ENCODE measurements at regions not wholly inside any gene's neighbourhood (a gene's known extent, or its start where the extent isn't known, plus 50 kb on each side); places are given as distances from the start of the nearest gene placed in this dataset.

- no peak for TF ChIP-seq ZNF462 (CRISPR knock-in tag; IDR thresholded peaks at IDR 0.05)
- no peak for TF ChIP-seq POLR2AphosphoS5 (IDR thresholded peaks at IDR 0.05; ENCODE audit: low read depth)
- no peak for TF ChIP-seq EZH2phosphoT487 (IDR thresholded peaks at IDR 0.05; ENCODE audit: unreplicated experiment)
- TF ChIP-seq ZNF331 (CRISPR knock-in tag; IDR thresholded peaks at IDR 0.05; ENCODE audit: low read depth): no peak
Observed at GRCh38 chr21:17668479-17669140, 55.9 kb upstream of the BTG3 start (continued).

GRCh38 chr21:17667256-17667655, 54.6 kb upstream of the BTG3 start:
- Mint-ChIP-seq H3K27me3 (ENCODE audit: insufficient read depth, low read depth, poor library complexity) (peaks cover 4% of the 10 kb centered on the region), H3K4me1 (peaks cover 16% of the 10 kb centered on the region), H3K27ac (no peak overlapping the region), H3K4me3 (no peak overlapping the region), H3K36me3 (ENCODE audit: low read depth) (peaks cover 4% of the 10 kb centered on the region; the same call in 1 of the 3 replicates), H3K9me3 (peaks cover 8% of the 10 kb centered on the region)
- no peaks in the 10 kb centered on the region for H3K79me2 ChIP-seq (replicated peaks; ENCODE audit: insufficient read depth)
- peak overlapping the region; percentile 88; the same call in 1 of the 2 replicates for H2AFZ ChIP-seq
- H3K4me2 ChIP-seq: no peak overlapping the region
- no peak overlapping the region for H3K4me3 ChIP-seq
- ATAC-seq: no peak
- H3K36me3 ChIP-seq (ENCODE audit: insufficient read depth): no peaks in the 10 kb centered on the region; the same call in 1 of the 2 replicates
- H3K27me3 ChIP-seq (ENCODE audit: insufficient read depth): no peaks in the 10 kb centered on the region
- H3K9me2 ChIP-seq (ENCODE audit: insufficient read depth): peaks cover 5% of the 10 kb centered on the region
- H4K20me1 ChIP-seq (replicated peaks; ENCODE audit: insufficient read depth): no peaks in the 10 kb centered on the region
- H3F3A ChIP-seq (replicated peaks; ENCODE audit: low read depth): no peaks in the 10 kb centered on the region
- DNase-seq (ENCODE audit: low spot score): no peak
- H3K4me1 ChIP-seq (ENCODE audit: insufficient read depth): peaks cover 8% of the 10 kb centered on the region; the same call in 1 of the 2 replicates
- no peak overlapping the region for H3K27ac ChIP-seq (ENCODE audit: low read depth)
- no peak for TF ChIP-seq ETS1 (IDR thresholded peaks at IDR 0.05)
- no peak for TF ChIP-seq JUNB (IDR thresholded peaks at IDR 0.05; ENCODE audit: unreplicated experiment)
- TF ChIP-seq EZH2phosphoT487 (IDR thresholded peaks at IDR 0.05; ENCODE audit: unreplicated experiment): no peak
- TF ChIP-seq ZNF114 (CRISPR knock-in tag; IDR thresholded peaks at IDR 0.05): no peak
- no peak for TF ChIP-seq CTCF (conservative IDR thresholded peaks at IDR 0.05; ENCODE audit: low read depth in 2 of 2)
- no peak for TF ChIP-seq REST (IDR thresholded peaks at IDR 0.05; ENCODE audit: unreplicated experiment)
